ENCODE measurements at regions not wholly inside any gene's neighbourhood (a gene's known extent, or its start where the extent isn't known, plus 50 kb on each side); places are given as distances from the start of the nearest gene placed in this dataset.
A peak's percentile ranks its signal among the peaks of the same experiment; 100 is the strongest.

DNA sequence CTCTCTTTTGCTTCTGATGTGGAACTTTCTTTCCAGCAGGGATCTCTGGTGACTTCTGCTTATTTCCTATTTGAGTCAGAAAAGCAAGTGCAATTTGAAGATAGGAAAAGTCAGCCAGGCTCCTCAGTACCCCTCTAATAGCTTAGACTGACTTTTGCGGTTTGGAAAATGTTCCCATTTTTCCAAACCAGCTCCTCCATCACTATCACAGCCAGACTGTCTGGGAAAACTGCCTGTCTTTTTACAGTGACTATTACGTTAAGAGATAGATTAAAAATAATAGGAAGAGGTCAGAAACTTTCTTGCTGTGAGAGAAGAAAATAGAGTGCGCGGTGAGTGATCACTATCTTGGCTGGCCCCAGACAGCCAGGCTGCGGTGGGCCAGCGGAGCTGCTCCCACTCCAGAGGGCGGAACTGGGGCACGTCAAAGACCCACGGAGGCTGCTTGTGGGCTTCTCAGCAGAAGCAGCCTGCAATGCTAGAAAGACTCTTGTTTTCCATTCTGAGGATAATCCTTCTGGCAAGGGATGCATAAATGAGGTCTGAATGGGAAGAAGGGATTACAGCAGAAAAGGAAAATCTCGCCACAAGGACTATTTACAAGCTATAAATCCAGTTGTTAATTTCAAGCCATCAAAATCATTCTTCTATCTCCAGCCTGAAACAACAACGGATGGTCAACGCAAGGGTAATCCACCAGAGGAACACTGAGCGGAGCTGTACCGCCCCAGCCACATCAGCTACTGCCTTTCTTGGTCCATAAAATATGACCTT is 151.0 kb upstream of the MSX2 start:
- in situ Hi-C loops (cut with MboI; ENCODE audit: low pct_unique_long_range_greater_than_20kb, low sequenced_read_pairs, unreplicated experiment): no loop called here
- no peak for DNase-seq (ENCODE audit: low spot score)
- TF ChIP-seq, protein P1, sequence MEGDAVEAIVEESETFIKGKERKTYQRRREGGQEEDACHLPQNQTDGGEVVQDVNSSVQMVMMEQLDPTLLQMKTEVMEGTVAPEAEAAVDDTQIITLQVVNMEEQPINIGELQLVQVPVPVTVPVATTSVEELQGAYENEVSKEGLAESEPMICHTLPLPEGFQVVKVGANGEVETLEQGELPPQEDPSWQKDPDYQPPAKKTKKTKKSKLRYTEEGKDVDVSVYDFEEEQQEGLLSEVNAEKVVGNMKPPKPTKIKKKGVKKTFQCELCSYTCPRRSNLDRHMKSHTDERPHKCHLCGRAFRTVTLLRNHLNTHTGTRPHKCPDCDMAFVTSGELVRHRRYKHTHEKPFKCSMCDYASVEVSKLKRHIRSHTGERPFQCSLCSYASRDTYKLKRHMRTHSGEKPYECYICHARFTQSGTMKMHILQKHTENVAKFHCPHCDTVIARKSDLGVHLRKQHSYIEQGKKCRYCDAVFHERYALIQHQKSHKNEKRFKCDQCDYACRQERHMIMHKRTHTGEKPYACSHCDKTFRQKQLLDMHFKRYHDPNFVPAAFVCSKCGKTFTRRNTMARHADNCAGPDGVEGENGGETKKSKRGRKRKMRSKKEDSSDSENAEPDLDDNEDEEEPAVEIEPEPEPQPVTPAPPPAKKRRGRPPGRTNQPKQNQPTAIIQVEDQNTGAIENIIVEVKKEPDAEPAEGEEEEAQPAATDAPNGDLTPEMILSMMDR (IDR thresholded peaks at IDR 0.05; ENCODE audit: extremely low read depth, insufficient read depth, missing control alignments): no peak

DNA sequence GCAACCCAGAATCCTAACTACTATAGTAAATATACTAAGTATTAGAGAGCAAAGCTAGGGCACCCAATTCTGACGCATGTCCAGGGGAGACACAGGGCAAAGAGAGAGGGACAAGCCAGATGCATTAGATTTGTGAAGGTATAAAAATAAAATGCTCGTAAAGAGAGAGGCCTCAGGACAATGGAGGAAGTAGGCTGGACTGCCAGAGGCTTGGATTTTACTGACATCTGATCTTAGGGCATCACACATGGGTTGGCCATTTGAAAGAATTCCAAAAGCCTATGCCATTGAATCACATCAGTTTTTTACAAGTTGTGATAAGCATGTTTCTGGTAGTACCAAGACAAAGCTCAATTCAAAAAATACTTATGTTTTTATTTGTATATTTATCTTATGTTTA is 149.3 kb upstream of the MSX2 start:
- TF ChIP-seq, protein P1 (IDR thresholded peaks at IDR 0.05; ENCODE audit: extremely low read depth, insufficient read depth, missing control alignments): no peak
- in situ Hi-C loops (cut with MboI; ENCODE audit: low pct_unique_long_range_greater_than_20kb, low sequenced_read_pairs, unreplicated experiment): no loop called here
- no peak for DNase-seq (ENCODE audit: low spot score)

DNA sequence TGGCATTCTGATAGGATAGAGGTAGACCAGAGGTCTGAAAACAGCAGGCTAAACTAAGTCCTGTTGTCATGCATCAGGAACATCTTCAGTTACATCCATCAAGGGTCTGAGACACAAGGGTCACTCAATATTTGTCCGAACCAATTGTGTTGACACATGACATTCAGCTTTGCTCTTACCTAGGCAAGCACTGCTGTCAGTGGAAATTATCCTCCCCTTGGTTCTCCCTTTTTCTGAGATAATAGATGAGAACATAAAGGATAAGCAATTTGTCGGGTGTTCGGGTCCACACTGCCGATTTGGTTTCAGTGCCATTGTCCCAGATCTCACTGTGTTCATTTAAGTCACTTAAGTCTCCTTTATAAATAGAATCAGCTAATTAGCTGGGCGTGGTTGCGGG is 148.3 kb upstream of the MSX2 start:
- in situ Hi-C loops (cut with MboI; ENCODE audit: low pct_unique_long_range_greater_than_20kb, low sequenced_read_pairs, unreplicated experiment): no loop called here
- TF ChIP-seq, protein P1 (IDR thresholded peaks at IDR 0.05; ENCODE audit: extremely low read depth, insufficient read depth, missing control alignments): no peak
- no peak for DNase-seq (ENCODE audit: low spot score)

DNA sequence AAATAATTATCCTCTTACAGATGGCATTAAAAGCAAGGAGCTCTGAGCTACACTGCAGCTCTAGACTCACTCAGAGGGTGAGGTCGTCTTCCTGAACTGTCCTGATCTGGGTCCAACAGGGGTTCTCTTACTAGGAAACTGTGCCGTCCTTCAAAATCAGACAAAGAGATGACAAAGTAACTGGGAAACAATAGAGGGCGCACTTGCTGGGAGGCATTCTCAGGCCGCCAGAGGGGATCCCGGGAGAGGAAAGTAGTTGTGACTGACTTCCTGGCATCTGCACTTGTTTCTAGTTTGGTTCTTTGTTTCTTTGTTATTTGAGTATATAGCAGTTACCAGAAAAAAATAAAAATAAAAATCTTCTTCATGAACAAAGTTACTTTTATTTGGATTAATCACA is 142.9 kb upstream of the MSX2 start:
- TF ChIP-seq, protein P1 (IDR thresholded peaks at IDR 0.05; ENCODE audit: extremely low read depth, insufficient read depth, missing control alignments): peak; percentile 34
- DNase-seq (ENCODE audit: low spot score): no peak
- in situ Hi-C loops (cut with MboI; ENCODE audit: low pct_unique_long_range_greater_than_20kb, low sequenced_read_pairs, unreplicated experiment): no loop called here

DNA sequence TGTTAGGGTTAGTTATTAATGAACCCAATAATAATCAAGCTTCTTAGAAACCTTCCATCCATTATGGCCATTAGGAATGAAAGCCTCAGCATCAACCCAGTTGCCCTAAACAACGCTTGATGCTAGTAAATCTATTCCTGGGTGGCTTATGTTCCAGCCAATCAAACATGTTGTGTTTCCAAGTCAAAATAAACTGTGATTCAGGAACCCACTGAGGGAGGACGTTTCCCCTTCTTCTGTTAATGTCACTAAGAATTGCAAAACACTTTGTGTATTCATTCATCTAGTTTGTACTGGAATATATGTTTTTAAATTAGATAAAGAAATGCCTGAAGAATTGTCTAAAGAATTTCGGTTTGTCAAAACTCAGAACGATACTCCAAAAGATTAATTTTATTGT is 142.5 kb upstream of the MSX2 start:
- TF ChIP-seq, protein P1 (IDR thresholded peaks at IDR 0.05; ENCODE audit: extremely low read depth, insufficient read depth, missing control alignments): no peak
- in situ Hi-C loops (cut with MboI; ENCODE audit: low pct_unique_long_range_greater_than_20kb, low sequenced_read_pairs, unreplicated experiment): no loop called here
- no peak for DNase-seq (ENCODE audit: low spot score)

DNA sequence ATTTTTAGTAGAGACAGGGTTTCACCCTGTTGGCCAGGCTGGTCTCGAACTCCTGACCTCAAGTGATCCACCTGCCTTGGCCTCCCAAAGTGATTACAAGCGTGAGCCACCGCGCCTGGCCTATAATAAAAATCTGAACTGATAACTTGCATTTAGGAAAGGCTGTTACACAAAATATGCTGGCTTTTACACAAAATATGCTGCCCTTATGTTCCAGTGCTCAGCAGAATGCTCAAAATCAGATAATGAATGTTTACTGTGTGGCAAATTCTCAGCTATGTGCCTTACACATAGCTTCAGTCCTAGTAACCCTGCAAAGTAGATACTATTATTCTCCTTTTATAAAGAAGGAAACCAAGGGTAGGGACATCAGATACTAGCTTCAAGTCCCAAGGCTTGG is 141.3 kb upstream of the MSX2 start:
- in situ Hi-C loops (cut with MboI; ENCODE audit: low pct_unique_long_range_greater_than_20kb, low sequenced_read_pairs, unreplicated experiment): no loop called here
- no peak for DNase-seq (ENCODE audit: low spot score)
- TF ChIP-seq, protein P1 (IDR thresholded peaks at IDR 0.05; ENCODE audit: extremely low read depth, insufficient read depth, missing control alignments): no peak
